ENCODE measurements at regions not wholly inside any gene's neighbourhood (a gene's known extent, or its start where the extent isn't known, plus 50 kb on each side); places are given as distances from the start of the nearest gene placed in this dataset.

DNA sequence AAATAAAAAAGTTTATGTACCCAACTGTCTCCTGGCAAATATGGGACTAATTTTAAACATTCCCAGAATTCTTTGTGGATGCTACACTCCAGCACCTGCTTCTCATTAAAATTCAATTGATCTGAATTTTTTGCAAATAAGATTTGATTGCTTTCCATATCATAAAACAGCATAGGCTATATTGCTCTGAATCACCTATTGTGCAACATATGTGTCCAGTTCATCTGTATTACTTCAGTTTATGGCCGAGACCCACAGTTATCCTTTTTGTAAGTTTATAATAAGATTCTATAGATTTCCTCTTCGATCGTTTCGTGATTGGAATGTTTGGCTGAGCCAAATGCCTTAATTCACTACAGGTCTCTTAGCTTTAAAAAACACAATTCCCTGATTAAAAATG is 351.1 kb downstream of the TFEC start:
- no peaks in the 10 kb centered on the region for H3K9me3 ChIP-seq (ENCODE audit: control insufficient read depth, insufficient read depth, low read length)
- DNase-seq (no peak), ATAC-seq (ENCODE audit: low read depth) (no peak)
- no peaks in the 10 kb centered on the region for H4K20me1 ChIP-seq (ENCODE audit: insufficient read depth, low read length)
- POLR2A ChIA-PET (ENCODE audit: unreplicated experiment), result no interaction called here
- H2AK5ac ChIP-seq (ENCODE audit: low read depth, low read length), result no peak overlapping the region
- dilution Hi-C loops (cut with HindIII; ENCODE audit: low sequenced_read_pairs, unreplicated experiment) (no loop called here), in situ Hi-C loops (cut with MboI; ENCODE audit: low sequenced_read_pairs) (loop anchor here (25.0 kb wide), 1 partner anchor 817 kb away; no protein-coding TSS in a partner anchor), intact Hi-C loops (cut with micrococcal nuclease) (loop anchor here (1.0 to 10.0 kb wide), 5 partner anchors 322 to 1597 kb away; no protein-coding TSS in a partner anchor)
- no peaks in the 10 kb centered on the region for H3K9me1 ChIP-seq (ENCODE audit: insufficient read depth, low read length)
- H3K18ac ChIP-seq (ENCODE audit: low read depth, low read length), result no peak overlapping the region
- no peak overlapping the region for H3K14ac ChIP-seq (replicated peaks; ENCODE audit: low read depth, low read length)
- H4K5ac ChIP-seq (ENCODE audit: low read depth, low read length), result no peak overlapping the region
- H3K27ac ChIP-seq (ENCODE audit: insufficient read depth, low read length), result no peak overlapping the region
- H3K4me2 ChIP-seq (ENCODE audit: low read depth, low read length), result no peak overlapping the region
- H3K4ac ChIP-seq (ENCODE audit: low read depth, low read length), result no peak overlapping the region
- H2AFZ ChIP-seq (replicated peaks; ENCODE audit: low read length, poor library complexity), result no peak overlapping the region
- no peak overlapping the region for H2BK120ac ChIP-seq (ENCODE audit: low read depth, low read length)
- BruUV-seq (replicated peaks), result no TSS peak
- TF ChIP-seq CEBPB (IDR thresholded peaks at IDR 0.05; ENCODE audit: low read depth, low read length) (peak; percentile 87), RAD21 (IDR thresholded peaks at IDR 0.05; ENCODE audit: low read length) (no peak)
- H4K91ac ChIP-seq (ENCODE audit: insufficient read depth, low read depth, low read length), result no peak overlapping the region
- no CpG with 5 or more reads among the region's 4 CpGs for WGBS, 2 experiments (ENCODE audit: extremely low coverage in 2 of 2, insufficient read length in 1 of 2)
- H2AK9ac ChIP-seq (replicated peaks; ENCODE audit: low read depth, low read length, poor library complexity), result no peak overlapping the region
- H3K79me1 ChIP-seq (ENCODE audit: low read depth in 1 of 2, low read length in 2 of 2), result no peaks in the 10 kb centered on the region
- H4K8ac ChIP-seq (ENCODE audit: low read depth in 2 of 2, low read length in 2 of 2), result no peak overlapping the region
- no peak overlapping the region for H2BK5ac ChIP-seq (ENCODE audit: low read depth, low read length, poor library complexity, severe bottlenecking)
- H2BK20ac ChIP-seq (ENCODE audit: low read depth, low read length), result no peak overlapping the region
- CTCF ChIA-PET, result interaction anchor here (1.0 to 2.6 kb wide), 5 partner anchors 9 to 1251 kb away, joined by 3 to 10 read pairs (median 4); no protein-coding TSS in a partner anchor
- no peak overlapping the region for H3K23ac ChIP-seq (ENCODE audit: low read depth, low read length)
- no peaks in the 10 kb centered on the region for H3K27me3 ChIP-seq (ENCODE audit: control insufficient read depth, insufficient read depth, low read length)
- H3K9ac ChIP-seq (ENCODE audit: low read depth, low read length), result no peak overlapping the region
- no peaks in the 10 kb centered on the region for H3K4me1 ChIP-seq (ENCODE audit: control insufficient read depth, insufficient read depth, low read length)
- H3K4me3 ChIP-seq (ENCODE audit: insufficient read depth, low read depth, low read length), result no peak overlapping the region
- no peak overlapping the region for H3K56ac ChIP-seq (ENCODE audit: extremely low read depth, insufficient read depth, low read length)
- H2BK15ac ChIP-seq (ENCODE audit: low read depth, low read length), result no peak overlapping the region
- H3K36me3 ChIP-seq (ENCODE audit: control insufficient read depth, insufficient read depth, low read length), result no peaks in the 10 kb centered on the region
